Mesendoderm (in vitro differentiated cells): ENCODE measurements at regions not wholly inside any gene's neighbourhood (a gene's known extent, or its start where the extent isn't known, plus 50 kb on each side); places are given as distances from the start of the nearest gene placed in this dataset.
A peak's percentile ranks its signal among the peaks of the same experiment; 100 is the strongest.

Experiments used
- DNase-seq: peaks from one replicate; pipeline ENCODE4 v3.0.0; 2013
- H2AK5ac ChIP-seq: 2 replicates; pipeline ENCODE4 v1.6.1; 2013; ENCODE audit warnings: low read length, inconsistent platforms
- H2BK120ac ChIP-seq: 2 replicates; pipeline ENCODE4 v1.6.1; 2013; ENCODE audit warnings: low read depth, mild to moderate bottlenecking, low read length, moderate library complexity, mixed read lengths
- H2BK15ac ChIP-seq: replicated peaks from 2 replicates; pipeline ENCODE4 v1.6.1; 2013; ENCODE audit warnings: low read depth, mild to moderate bottlenecking, moderate library complexity
- H2BK5ac ChIP-seq: 2 replicates; pipeline ENCODE4 v1.6.1; 2013; ENCODE audit warnings: low read length, inconsistent platforms
- H3K18ac ChIP-seq: 2 replicates; pipeline ENCODE4 v1.6.1; 2013; ENCODE audit warnings: mild to moderate bottlenecking, low read length, mixed read lengths
- H3K23ac ChIP-seq: one replicate; pipeline ENCODE4 v1.6.1; 2013; ENCODE audit warnings: low read length
- H3K27ac ChIP-seq: 2 replicates; pipeline ENCODE4 v1.5.1; 2013; ENCODE audit warnings: low read depth, mild to moderate bottlenecking, inconsistent platforms, low read length, moderate library complexity
- H3K27me3 ChIP-seq: 2 replicates; pipeline ENCODE4 v1.6.1; 2013; ENCODE audit warnings: low read length, control low read depth, mild to moderate bottlenecking, inconsistent platforms; ENCODE audit not compliant: insufficient read depth, poor library complexity
- H3K36me3 ChIP-seq: 2 replicates; pipeline ENCODE4 v1.6.1; 2013; ENCODE audit warnings: low read length, inconsistent platforms; ENCODE audit not compliant: control insufficient read depth, insufficient read depth
- H3K4ac ChIP-seq: one replicate; pipeline ENCODE4 v1.6.1; 2013; ENCODE audit warnings: low read depth, mild to moderate bottlenecking, low read length, moderate library complexity
- H3K4me1 ChIP-seq: 2 replicates; pipeline ENCODE4 v1.6.1; 2013; ENCODE audit warnings: low read depth, low read length, inconsistent platforms; ENCODE audit not compliant: control insufficient read depth
- H3K4me2 ChIP-seq: 2 replicates; pipeline ENCODE4 v1.6.1; 2013; ENCODE audit warnings: low read length
- H3K4me3 ChIP-seq: 2 replicates; pipeline ENCODE4 v1.5.1; 2013; ENCODE audit warnings: mild to moderate bottlenecking, low read length
- H3K56ac ChIP-seq: one replicate; pipeline ENCODE4 v1.6.1; 2013; ENCODE audit warnings: low read length
- H3K79me1 ChIP-seq: 2 replicates; pipeline ENCODE4 v1.6.1; 2013; ENCODE audit warnings: low read length, inconsistent platforms
- H3K79me2 ChIP-seq: 2 replicates; pipeline ENCODE4 v1.6.1; 2013; ENCODE audit warnings: mild to moderate bottlenecking, low read length; ENCODE audit not compliant: control insufficient read depth, insufficient read depth
- H3K9ac ChIP-seq: 2 replicates; pipeline ENCODE4 v1.6.1; 2013; ENCODE audit warnings: low read length, inconsistent platforms
- H4K5ac ChIP-seq: one replicate; pipeline ENCODE4 v1.6.1; 2013; ENCODE audit warnings: low read length
- H4K8ac ChIP-seq: one replicate; pipeline ENCODE4 v1.6.1; 2013; ENCODE audit warnings: low read depth, mild to moderate bottlenecking, control low read depth, low read length, moderate library complexity
- WGBS: extraction: QIAGEN DNeasy Blood & Tissue Kit; methylation state at CpG from one replicate; pipeline ENCODE4 v1.1.7; 2013; ENCODE audit warnings: low lambda C conversion rate, missing lambda C conversion rate; ENCODE audit not compliant: insufficient coverage; ENCODE audit errors: extremely low coverage; 5-methylcytosine and 5-hydroxymethylcytosine counted together

DNA sequence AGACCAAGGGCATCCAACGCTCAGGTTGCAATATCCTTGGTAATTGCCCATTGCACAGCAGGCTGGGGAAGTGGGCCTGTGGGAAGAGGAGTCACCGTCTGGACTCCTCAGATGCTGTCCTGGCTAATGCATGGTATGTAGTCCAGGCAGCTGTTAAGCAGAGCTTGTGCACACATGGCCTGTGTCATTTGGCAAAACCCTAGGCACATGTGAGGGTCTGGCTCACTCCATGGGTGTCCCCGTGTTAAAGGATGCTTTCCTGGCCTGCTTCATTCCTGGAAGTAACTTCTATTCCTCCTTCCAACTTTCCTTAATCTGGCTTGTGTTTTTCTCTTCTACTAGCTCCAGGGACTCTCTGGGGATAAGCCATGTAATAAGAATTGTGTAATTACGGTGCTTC, 378.0 kb upstream of the CA10 start:
- no peak overlapping the region for H2AK5ac ChIP-seq
- H3K18ac ChIP-seq, result no peak overlapping the region

DNA sequence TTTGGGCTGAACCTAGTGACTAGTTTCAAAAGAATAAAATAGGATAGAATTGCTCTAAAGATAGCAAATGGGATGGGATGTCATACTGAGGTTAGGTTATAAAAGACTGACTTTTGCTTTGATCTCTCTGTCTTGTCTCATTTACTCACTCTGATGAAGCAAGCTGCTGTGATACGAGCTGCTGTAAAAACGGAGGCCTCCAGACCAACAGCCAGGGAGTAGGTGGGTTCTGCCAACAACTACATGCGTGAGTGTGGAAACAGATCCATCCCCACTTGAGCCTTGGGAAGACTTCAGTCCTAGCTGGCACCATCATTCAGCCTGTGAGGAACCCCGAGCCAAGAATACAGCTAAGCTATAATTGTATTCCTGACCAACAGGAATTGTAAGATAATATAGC, 373.9 kb upstream of the CA10 start:
- H3K79me2 ChIP-seq, result no peaks in the 10 kb centered on the region
- no peak overlapping the region for H3K18ac ChIP-seq
- no peaks in the 10 kb centered on the region for H3K4me1 ChIP-seq
- no peak overlapping the region for H2AK5ac ChIP-seq
- H3K79me1 ChIP-seq, result no peaks in the 10 kb centered on the region
- no peak overlapping the region for H4K5ac ChIP-seq
- no peak overlapping the region for H3K27ac ChIP-seq
- H2BK15ac ChIP-seq, result no peak overlapping the region
- H3K23ac ChIP-seq, result no peak overlapping the region
- H3K36me3 ChIP-seq, result no peaks in the 10 kb centered on the region
- H3K4me3 ChIP-seq, result no peak overlapping the region
- no peak overlapping the region for H2BK5ac ChIP-seq
- H4K8ac ChIP-seq, result no peak overlapping the region
- H3K4me2 ChIP-seq, result no peak overlapping the region
- no peak overlapping the region for H3K56ac ChIP-seq
- no CpG with 5 or more reads among the region's 4 CpGs for WGBS
- no peak for DNase-seq
- no peak overlapping the region for H3K9ac ChIP-seq
- no peak overlapping the region for H3K4ac ChIP-seq
- no peaks in the 10 kb centered on the region for H3K27me3 ChIP-seq
- H2BK120ac ChIP-seq, result no peak overlapping the region

More for the DNA sequence above, 378.0 kb upstream of the CA10 start:
- H3K4me2 ChIP-seq, result no peak overlapping the region
- H3K79me2 ChIP-seq, result no peaks in the 10 kb centered on the region
- H3K23ac ChIP-seq, result no peak overlapping the region
- no CpG with 5 or more reads among the region's 4 CpGs for WGBS
- H3K27ac ChIP-seq, result no peak overlapping the region
- no peak overlapping the region for H3K4ac ChIP-seq
- H4K8ac ChIP-seq, result no peak overlapping the region
- H3K56ac ChIP-seq, result no peak overlapping the region
- no peak for DNase-seq
- H3K27me3 ChIP-seq, result no peaks in the 10 kb centered on the region
- H3K4me3 ChIP-seq, result no peak overlapping the region
- H2BK5ac ChIP-seq, result no peak overlapping the region
- H3K36me3 ChIP-seq, result no peaks in the 10 kb centered on the region
- no peaks in the 10 kb centered on the region for H3K79me1 ChIP-seq
- no peak overlapping the region for H2BK120ac ChIP-seq
- H4K5ac ChIP-seq, result no peak overlapping the region
- no peak overlapping the region for H2BK15ac ChIP-seq
- no peaks in the 10 kb centered on the region for H3K4me1 ChIP-seq
- H3K9ac ChIP-seq, result no peak overlapping the region

DNA sequence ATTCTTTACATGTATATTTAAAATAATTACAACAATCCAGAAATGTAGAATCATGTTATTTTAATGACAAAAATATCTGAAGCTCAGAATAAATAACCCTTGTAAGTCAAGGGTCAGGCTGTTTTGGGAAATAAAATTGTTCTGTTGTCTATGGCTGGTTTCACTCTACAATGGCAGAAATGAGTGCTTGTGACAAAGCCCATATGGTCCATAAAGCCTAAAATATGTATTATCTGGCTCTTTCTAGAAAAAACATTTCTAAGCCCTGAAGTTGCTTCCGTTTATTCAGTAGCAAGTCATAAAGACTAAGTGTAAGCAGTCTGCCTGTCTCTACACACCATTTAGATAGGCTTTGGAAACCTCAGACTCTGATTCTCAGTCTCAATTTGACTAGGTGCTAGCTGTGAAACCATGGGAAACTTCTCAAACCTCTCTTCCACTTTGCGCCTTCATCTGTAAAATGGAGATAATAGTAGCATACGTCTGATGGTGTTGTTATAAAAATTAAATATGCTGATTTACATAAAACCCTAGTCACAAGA, 365.7 kb upstream of the CA10 start:
- no peak overlapping the region for H3K18ac ChIP-seq
- no peaks in the 10 kb centered on the region for H3K79me1 ChIP-seq
- H3K23ac ChIP-seq, result no peak overlapping the region
- no peak overlapping the region for H3K4me3 ChIP-seq
- no peaks in the 10 kb centered on the region for H3K79me2 ChIP-seq
- DNase-seq, result no peak
- no peak overlapping the region for H3K9ac ChIP-seq
- no peak overlapping the region for H4K8ac ChIP-seq
- H3K56ac ChIP-seq, result no peak overlapping the region
- H4K5ac ChIP-seq, result no peak overlapping the region
- no peak overlapping the region for H3K4me2 ChIP-seq
- H2BK5ac ChIP-seq, result no peak overlapping the region
- no peaks in the 10 kb centered on the region for H3K36me3 ChIP-seq
- H3K4ac ChIP-seq, result no peak overlapping the region
- H3K4me1 ChIP-seq, result no peaks in the 10 kb centered on the region
- H3K27me3 ChIP-seq, result no peaks in the 10 kb centered on the region
- WGBS, result no CpG with 5 or more reads among the region's 3 CpGs
- H3K27ac ChIP-seq, result no peak overlapping the region
- H2BK120ac ChIP-seq, result no peak overlapping the region
- H2AK5ac ChIP-seq, result no peak overlapping the region
- H2BK15ac ChIP-seq, result no peak overlapping the region

DNA sequence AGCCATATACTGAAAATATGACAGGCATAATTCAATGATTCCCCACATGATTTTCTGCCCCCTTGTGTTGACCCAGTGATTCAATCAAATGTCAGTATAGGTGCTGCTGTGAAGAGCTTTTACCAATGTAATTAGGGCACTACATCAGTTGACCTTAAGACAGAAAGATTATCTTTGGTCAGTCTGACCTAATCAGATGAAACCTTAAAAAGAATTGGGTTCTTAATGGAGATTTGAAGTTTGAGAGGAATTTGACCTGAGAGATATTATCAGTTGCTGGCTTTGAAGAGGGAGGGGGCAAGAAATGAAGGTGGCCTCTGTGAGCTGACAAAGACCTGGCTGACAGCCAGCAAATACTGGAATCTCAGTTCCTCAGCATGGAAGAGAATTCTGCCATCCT, 358.7 kb upstream of the CA10 start:
- Histone ChIP-seq H3K79me2 (no peaks in the 10 kb centered on the region), H2BK15ac (no peak overlapping the region), H2AK5ac (no peak overlapping the region), H3K36me3 (no peaks in the 10 kb centered on the region), H3K4me2 (no peak overlapping the region), H2BK120ac (no peak overlapping the region), H3K56ac (no peak overlapping the region), H2BK5ac (no peak overlapping the region), H4K8ac (no peak overlapping the region), H3K27ac (no peak overlapping the region), H3K23ac (no peak overlapping the region), H3K4me1 (no peaks in the 10 kb centered on the region), H3K27me3 (no peaks in the 10 kb centered on the region), H4K5ac (no peak overlapping the region), H3K4ac (no peak overlapping the region), H3K79me1 (no peaks in the 10 kb centered on the region), H3K18ac (no peak overlapping the region), H3K9ac (no peak overlapping the region), H3K4me3 (no peak overlapping the region)
- DNase-seq, result peak; percentile 1

DNA sequence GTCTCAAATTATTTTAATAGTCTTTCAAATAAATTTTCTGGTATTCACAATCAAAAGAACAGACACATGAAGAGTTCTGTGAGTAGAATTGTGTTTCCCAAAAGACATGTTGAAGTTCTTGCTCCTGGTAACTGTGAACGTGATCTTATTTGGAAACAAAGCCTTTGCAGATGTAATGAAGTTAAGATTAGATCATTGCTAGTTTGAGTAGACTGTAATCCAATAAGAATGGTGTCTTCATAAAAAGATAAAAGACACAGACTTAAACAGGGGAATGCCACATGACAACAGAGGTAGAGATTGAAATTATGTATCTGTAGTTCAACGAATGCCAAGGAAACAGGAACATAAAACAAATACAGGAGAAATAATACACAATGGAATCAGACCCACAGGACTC, 357.4 kb upstream of the CA10 start:
- WGBS, result no CpG with 5 or more reads among the region's 2 CpGs
- H3K27ac ChIP-seq, result no peak overlapping the region
- no peaks in the 10 kb centered on the region for H3K79me1 ChIP-seq
- no peak overlapping the region for H3K23ac ChIP-seq
- no peak overlapping the region for H3K4me3 ChIP-seq
- no peak overlapping the region for H4K8ac ChIP-seq
- H3K4me1 ChIP-seq, result no peaks in the 10 kb centered on the region
- no peaks in the 10 kb centered on the region for H3K27me3 ChIP-seq
- no peak overlapping the region for H3K4ac ChIP-seq
- no peaks in the 10 kb centered on the region for H3K79me2 ChIP-seq
- H3K56ac ChIP-seq, result no peak overlapping the region
- no peaks in the 10 kb centered on the region for H3K36me3 ChIP-seq
- H3K4me2 ChIP-seq, result no peak overlapping the region
- no peak overlapping the region for H2BK120ac ChIP-seq
- H2BK5ac ChIP-seq, result no peak overlapping the region
- no peak for DNase-seq
- no peak overlapping the region for H2BK15ac ChIP-seq
- no peak overlapping the region for H4K5ac ChIP-seq
- no peak overlapping the region for H2AK5ac ChIP-seq
- no peak overlapping the region for H3K9ac ChIP-seq
- no peak overlapping the region for H3K18ac ChIP-seq

DNA sequence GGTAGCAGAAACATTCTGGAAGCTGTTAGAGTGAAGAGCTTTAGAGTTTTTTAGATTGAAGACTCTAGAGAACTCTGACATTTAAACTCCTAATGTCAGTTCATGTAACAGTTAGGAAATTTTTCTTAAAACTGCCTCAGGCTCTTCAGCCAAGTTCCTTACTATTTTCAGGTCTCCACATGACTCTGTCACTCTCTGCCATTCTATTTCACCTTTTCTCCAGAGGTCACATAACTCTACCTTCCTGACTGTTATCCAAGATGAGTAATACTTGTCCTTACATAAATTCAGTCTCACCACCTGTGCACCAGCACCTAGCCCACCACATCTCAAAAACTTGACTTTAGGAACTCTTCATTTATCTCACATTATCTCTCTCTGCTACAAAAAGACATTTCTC, 347.1 kb upstream of the CA10 start:
- Histone ChIP-seq H3K79me1 (no peaks in the 10 kb centered on the region), H3K4me2 (no peak overlapping the region), H3K36me3 (no peaks in the 10 kb centered on the region), H3K56ac (no peak overlapping the region), H2BK5ac (no peak overlapping the region), H3K79me2 (no peaks in the 10 kb centered on the region), H2AK5ac (no peak overlapping the region), H3K4me1 (no peaks in the 10 kb centered on the region), H3K23ac (no peak overlapping the region), H3K4ac (no peak overlapping the region), H3K4me3 (no peak overlapping the region), H4K5ac (no peak overlapping the region), H3K9ac (no peak overlapping the region), H4K8ac (no peak overlapping the region), H3K27ac (no peak overlapping the region), H3K18ac (no peak overlapping the region), H2BK120ac (no peak overlapping the region), H2BK15ac (no peak overlapping the region), H3K27me3 (no peaks in the 10 kb centered on the region)
- no peak for DNase-seq
